ENCODE measurements at regions not wholly inside any gene's neighbourhood (a gene's known extent, or its start where the extent isn't known, plus 50 kb on each side); places are given as distances from the start of the nearest gene placed in this dataset.

- no peak for DNase-seq
Observed at GRCh38 chr14:49463146-49463545, 123.0 kb downstream of the RPS29 start.

- DNase-seq, result peak; percentile 82
Observed at GRCh38 chr14:49461529-49462401, 124.4 kb downstream of the RPS29 start.

GRCh38 chr14:49460662-49461061, 125.5 kb downstream of the RPS29 start:
- DNase-seq, result no peak

- no peak for DNase-seq
Observed at GRCh38 chr14:49456589-49456988, 129.6 kb downstream of the RPS29 start.

GRCh38 chr14:49451938-49452337, 134.2 kb downstream of the RPS29 start:
- no peak for DNase-seq

- no peak for DNase-seq
Observed at GRCh38 chr14:49449749-49450148, 136.4 kb downstream of the RPS29 start.

- DNase-seq, result no peak
Observed at GRCh38 chr14:49447540-49448107, 138.6 kb downstream of the RPS29 start.

GRCh38 chr14:49446801-49447200, 139.4 kb downstream of the RPS29 start:
- no peak for DNase-seq

- no peak for DNase-seq
Observed at GRCh38 chr14:49438256-49438770, 147.9 kb downstream of the RPS29 start.

- DNase-seq, result no peak
Observed at GRCh38 chr14:49428076-49428475, 158.1 kb downstream of the RPS29 start.

- DNase-seq, result no peak
Observed at GRCh38 chr14:49427117-49427516, 159.1 kb downstream of the RPS29 start.

- DNase-seq, result no peak
Observed at GRCh38 chr14:49425921-49426320, 160.3 kb downstream of the RPS29 start.

GRCh38 chr14:49424436-49425331, 161.5 kb downstream of the RPS29 start:
- no peak for DNase-seq

GRCh38 chr14:49420201-49420600, 166.0 kb downstream of the RPS29 start:
- DNase-seq, result no peak

GRCh38 chr14:49418789-49419188, 167.4 kb downstream of the RPS29 start:
- no peak for DNase-seq

- no peak for DNase-seq
Observed at GRCh38 chr14:49417790-49418189, 168.4 kb downstream of the RPS29 start.

- DNase-seq, result no peak
Observed at GRCh38 chr14:49408187-49408933, 177.8 kb downstream of the RPS29 start.

- no peak for DNase-seq
Observed at GRCh38 chr14:49405291-49405690, 180.9 kb downstream of the RPS29 start.

- DNase-seq, result no peak
Observed at GRCh38 chr14:49401373-49401772, 184.8 kb downstream of the RPS29 start.

GRCh38 chr14:49396801-49397200, 189.4 kb downstream of the RPS29 start:
- DNase-seq, result no peak

GRCh38 chr14:49381778-49382177, 204.4 kb downstream of the RPS29 start:
- no peak for DNase-seq

GRCh38 chr14:49367696-49368095, 218.5 kb downstream of the RPS29 start:
- DNase-seq, result no peak

- DNase-seq, result no peak
Observed at GRCh38 chr14:49366416-49366815, 219.8 kb downstream of the RPS29 start.
